ENCODE measurements at regions not wholly inside any gene's neighbourhood (a gene's known extent, or its start where the extent isn't known, plus 50 kb on each side); places are given as distances from the start of the nearest gene placed in this dataset.
A peak's percentile ranks its signal among the peaks of the same experiment; 100 is the strongest.

GRCh38 chr18:11261486-11261885 is 112.1 kb upstream of the PIEZO2 start:
- DNase-seq = peak in 1 of 3 experiments; percentile 52

GRCh38 chr18:11260961-11261461 is 111.6 kb upstream of the PIEZO2 start:
- peak; percentile 11 to 77 (median 61) for DNase-seq

- DNase-seq = no peak
Measured at GRCh38 chr18:11259469-11260150, 110.2 kb upstream of the PIEZO2 start.

GRCh38 chr18:11258039-11258610 is 108.8 kb upstream of the PIEZO2 start:
- no peak for DNase-seq

GRCh38 chr18:11256251-11256650 is 106.9 kb upstream of the PIEZO2 start:
- no peak for DNase-seq

GRCh38 chr18:11251891-11252270 is 102.5 kb upstream of the PIEZO2 start:
- DNase-seq = no peak

- DNase-seq = no peak
Measured at GRCh38 chr18:11251229-11251890, 102.0 kb upstream of the PIEZO2 start.

- no peak for DNase-seq
Measured at GRCh38 chr18:11249391-11249790, 100.0 kb upstream of the PIEZO2 start.

GRCh38 chr18:11247381-11247970 is 98.1 kb upstream of the PIEZO2 start:
- DNase-seq = no peak

- DNase-seq = no peak
Measured at GRCh38 chr18:11246495-11247300, 97.3 kb upstream of the PIEZO2 start.

GRCh38 chr18:11245879-11246278 is 96.5 kb upstream of the PIEZO2 start:
- DNase-seq = no peak

- no peak for DNase-seq
Measured at GRCh38 chr18:11237484-11237883, 88.1 kb upstream of the PIEZO2 start.

GRCh38 chr18:11237066-11237465 is 87.7 kb upstream of the PIEZO2 start:
- no peak for DNase-seq

GRCh38 chr18:11224153-11224552 is 74.8 kb upstream of the PIEZO2 start:
- DNase-seq = peak in 1 of 3 experiments; percentile 26

GRCh38 chr18:11219571-11219970 is 70.2 kb upstream of the PIEZO2 start:
- no peak for DNase-seq

GRCh38 chr18:11215216-11215615 is 65.8 kb upstream of the PIEZO2 start:
- no peak for DNase-seq

- peak in 1 of 3 experiments; percentile 42 for DNase-seq
Measured at GRCh38 chr18:11204020-11204419, 54.7 kb upstream of the PIEZO2 start.

GRCh38 chr18:11199477-11199876 is 50.1 kb upstream of the PIEZO2 start:
- no peak for DNase-seq

All from NCI-H1417 (cell line).